HCT116 (cell line): ENCODE measurements at regions not wholly inside any gene's neighbourhood (a gene's known extent, or its start where the extent isn't known, plus 50 kb on each side); places are given as distances from the start of the nearest gene placed in this dataset.

Experiments
- ATAC-seq: fragments of 200-7000 bp; cut with Tn5 transposase; 2 replicates; pipeline ENCODE4 v1.9.1; 2020; ENCODE audit warnings: mild to moderate bottlenecking, moderate library complexity
- BruUV-seq: library from RNA; stranded (reverse); fragments of 400-500 nt; replicated peaks from 2 replicates; lab custom pipeline; 2021; lab: Mats Ljungman, UMichigan
- CTCF ChIA-PET: fragments of 300-600 bp; sonication (Branson Sonifier 250); formaldehyde crosslinking; loops from one replicate; lab custom pipeline; 2021; ENCODE audit warnings: antibody characterized with exemption; lab: Charles Lee
- POLR2A ChIA-PET: fragments of 300-600, 350-600 bp; sonication (Branson Sonifier 250); formaldehyde crosslinking; loops from one replicate; lab custom pipeline; 2021; ENCODE audit warnings: antibody characterized with exemption; lab: Charles Lee
- RAD21 ChIA-PET, 2 experiments: fragments of 300-600 bp; sonication (Branson Sonifier 250); formaldehyde crosslinking; loops; one replicate each; lab custom pipeline; 2023; ENCODE audit warnings: low total read pairs in 2 of 2; ENCODE audit not compliant: uncharacterized antibody in 2 of 2, unreplicated experiment in 2 of 2, low non-redundant PET in 1 of 2; lab: Charles Lee
- DNase-seq: peaks from one replicate; pipeline ENCODE4 v3.0.0-alpha.2; 2010; ENCODE audit warnings: low read depth, low spot score
- H2AFZ ChIP-seq: fragments of 200-600 bp; shearing (Covaris generic), sonication (generic); 2 replicates; pipeline ENCODE4 v1.6.1; 2017; ENCODE audit warnings: low read depth, mixed run types, mixed read lengths, antibody characterized with exemption, low read length; ENCODE audit not compliant: poor library complexity, severe bottlenecking
- H3K27ac ChIP-seq: 2 replicates; pipeline ENCODE4 v1.5.1; 2012; ENCODE audit warnings: low read depth, low read length
- H3K27me3 ChIP-seq: fragments of 200-600 bp; sonication (generic); 2 replicates; pipeline ENCODE4 v1.6.1; 2016; ENCODE audit warnings: mixed run types, low read length, mixed read lengths; ENCODE audit not compliant: insufficient read depth
- H3K36me3 ChIP-seq, 2 experiments: fragments of 200-500 bp in 1 of 2; fragments of 200-600 bp in 1 of 2; sonication (Bioruptor generic) in 1 of 2; sonication (generic) in 1 of 2; 2 replicates each; pipeline versions ENCODE4 v1.5.1 to v1.6.1; 2014 to 2016; ENCODE audit warnings: low read length in 2 of 2, inconsistent platforms in 1 of 2, mixed read lengths in 1 of 2, mixed run types in 1 of 2; ENCODE audit not compliant: insufficient read depth in 2 of 2, control insufficient read depth in 1 of 2
- H3K4me1 ChIP-seq, 2 experiments: fragments of 200-600 bp in 1 of 2; sonication (generic) in 1 of 2; 2 replicates each; pipeline versions ENCODE4 v1.5.1 to v1.6.1; 2012 to 2017; ENCODE audit warnings: low read length in 2 of 2, inconsistent platforms in 1 of 2, mild to moderate bottlenecking in 1 of 2, mixed read lengths in 1 of 2, mixed run types in 1 of 2, moderate library complexity in 1 of 2; ENCODE audit not compliant: insufficient read depth in 2 of 2, control insufficient read depth in 1 of 2
- H3K4me2 ChIP-seq: fragments of 200-600 bp; sonication (generic); 2 replicates; pipeline ENCODE4 v1.6.1; 2017; ENCODE audit warnings: mixed run types, low read length, mixed read lengths
- H3K4me3 ChIP-seq, 2 experiments: fragments of 200-600 bp in 1 of 2; sonication (generic) in 1 of 2; replicated peaks in 1 of 2; 2 replicates each; pipeline ENCODE4 v1.5.1; 2011 to 2016; ENCODE audit warnings: low read length in 2 of 2, control low read depth in 1 of 2, low read depth in 1 of 2, mild to moderate bottlenecking in 1 of 2, mixed read lengths in 1 of 2, mixed run types in 1 of 2
- H3K79me2 ChIP-seq: fragments of 200-600 bp; sonication (generic); 2 replicates; pipeline ENCODE4 v1.6.1; 2017; ENCODE audit warnings: mild to moderate bottlenecking, mixed run types, low read length, moderate library complexity, mixed read lengths; ENCODE audit not compliant: insufficient read depth
- H3K9ac ChIP-seq: fragments of 200-600 bp; sonication (generic); 2 replicates; pipeline ENCODE4 v1.6.1; 2016; ENCODE audit warnings: low read length, mixed read lengths
- H3K9me2 ChIP-seq: fragments of 200-600 bp; sonication (generic), shearing (Covaris generic); 2 replicates; pipeline ENCODE4 v1.6.1; 2017; ENCODE audit warnings: mixed run types, mild to moderate bottlenecking, moderate library complexity; ENCODE audit not compliant: insufficient read depth
- H3K9me3 ChIP-seq, 2 experiments: fragments of 200-500 bp in 1 of 2; fragments of 200-600 bp in 1 of 2; sonication (Bioruptor generic) in 1 of 2; sonication (generic) in 1 of 2; 2 replicates each; pipeline ENCODE4 v1.6.1; 2014 to 2017; ENCODE audit warnings: low read length in 2 of 2, mixed read lengths in 2 of 2, inconsistent platforms in 1 of 2, low read depth in 1 of 2, mild to moderate bottlenecking in 1 of 2, mixed run types in 1 of 2, moderate library complexity in 1 of 2; ENCODE audit not compliant: control insufficient read depth in 1 of 2, insufficient read depth in 1 of 2
- H4K20me1 ChIP-seq: fragments of 200-600 bp; sonication (generic), shearing (Covaris generic); 2 replicates; pipeline ENCODE4 v1.6.1; 2017; ENCODE audit warnings: mixed run types, mild to moderate bottlenecking, moderate library complexity; ENCODE audit not compliant: insufficient read depth
- EGR1 ChIP-seq: IDR thresholded peaks from 2 replicates; pipeline ENCODE4 v1.6.1; 2012; ENCODE audit warnings: low read depth
- EZH2 ChIP-seq: fragments of 200-600 bp; sonication (generic); IDR thresholded peaks from 2 replicates; pipeline ENCODE4 v1.6.1; 2017; ENCODE audit warnings: antibody characterized with exemption, mixed run types
- FOSL1 ChIP-seq: IDR thresholded peaks from 2 replicates; pipeline ENCODE4 v1.6.1; 2012; ENCODE audit warnings: low read depth
- JUND ChIP-seq: IDR thresholded peaks from 2 replicates; pipeline ENCODE4 v1.6.1; 2012
- POLR2AphosphoS5 ChIP-seq: IDR thresholded peaks from 2 replicates; pipeline ENCODE4 v1.6.1; 2011; ENCODE audit warnings: mild to moderate bottlenecking, low read depth, low read length, moderate library complexity
- RAD21 ChIP-seq: IDR thresholded peaks from 2 replicates; pipeline ENCODE4 v1.6.1; 2012; ENCODE audit warnings: low read depth, mild to moderate bottlenecking
- SIN3A ChIP-seq: IDR thresholded peaks from 2 replicates; pipeline ENCODE4 v1.6.1; 2012; ENCODE audit warnings: low read depth
- SRF ChIP-seq: IDR thresholded peaks from 2 replicates; pipeline ENCODE4 v1.6.1; 2012; ENCODE audit warnings: low read depth
- TCF7L2 ChIP-seq: IDR thresholded peaks from 2 replicates; pipeline ENCODE4 v1.7.0; 2011; ENCODE audit warnings: borderline replicate concordance, inconsistent platforms; ENCODE audit not compliant: insufficient read depth, insufficient read length; ENCODE audit errors: extremely low read depth
- YY1 ChIP-seq: IDR thresholded peaks from 2 replicates; pipeline ENCODE4 v1.6.1; 2011; ENCODE audit warnings: low read length, low read depth, moderate library complexity, mild to moderate bottlenecking; ENCODE audit not compliant: insufficient replicate concordance; ENCODE audit errors: extremely low read depth
- ZFX ChIP-seq: fragments of 450-650 bp; IDR thresholded peaks from 2 replicates; pipeline ENCODE4 v1.6.1; 2017
- ZNF274 ChIP-seq: fragments of 200-500 bp; sonication (Bioruptor generic); IDR thresholded peaks from 2 replicates; pipeline ENCODE4 v1.6.1; 2014; ENCODE audit warnings: mild to moderate bottlenecking, low read depth, low read length, inconsistent platforms
- intact Hi-C: fragments of 100-400 bp; cut with micrococcal nuclease; formaldehyde crosslinking; loops from 2 replicates; pipeline ENCODE4 v1.10.0; 2022
- TF ChIP-seq, protein P1 (sequence below): IDR thresholded peaks from 2 replicates; pipeline ENCODE4 v1.6.1; 2012; ENCODE audit warnings: low read depth
- TF ChIP-seq, protein P2 (sequence below): IDR thresholded peaks from 2 replicates; pipeline ENCODE4 v1.6.1; 2012
- TF ChIP-seq, protein P3 (sequence below): IDR thresholded peaks from 2 replicates; pipeline ENCODE4 v1.6.1; 2012
- TF ChIP-seq, protein P4 (sequence below), 3 experiments: fragments of 200-600 bp in 1 of 3; sonication (generic) in 1 of 3; IDR thresholded peaks in 2 of 3; conservative IDR thresholded peaks in 1 of 3; 2 replicates each; pipeline ENCODE4 v1.5.1; 2012 to 2017; ENCODE audit warnings: low read depth in 2 of 3, low read length in 2 of 3, antibody characterized with exemption in 1 of 3, borderline replicate concordance in 1 of 3, control low read depth in 1 of 3, mild to moderate bottlenecking in 1 of 3, mixed read lengths in 1 of 3, mixed run types in 1 of 3, moderate library complexity in 1 of 3; ENCODE audit not compliant: insufficient read depth in 1 of 3

DNA sequence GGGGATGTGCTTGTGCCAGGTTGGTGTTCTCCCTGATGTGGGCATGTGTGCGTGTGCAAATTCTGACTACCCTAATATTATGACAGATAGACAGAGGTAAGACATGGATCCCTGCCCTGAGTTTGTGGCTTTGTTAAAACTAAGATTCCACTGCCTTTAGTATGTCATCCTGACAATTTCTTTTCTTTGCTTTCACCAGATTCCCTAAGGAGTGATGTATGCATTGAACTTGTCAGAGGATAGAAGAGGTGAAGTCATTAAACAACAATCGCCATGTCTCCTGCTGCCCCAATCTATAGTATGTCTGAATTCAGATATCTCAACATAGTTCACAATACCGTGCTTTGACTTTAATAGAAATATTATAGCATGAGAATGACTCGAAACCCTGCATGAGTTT, 137.1 kb upstream of the ELAC2 start:
- ChIA-PET RAD21 (no interaction called here), POLR2A (no interaction called here), CTCF (no interaction called here)
- no peaks in the 10 kb centered on the region for H3K9me2 ChIP-seq
- TF ChIP-seq JUND: no peak
- TF ChIP-seq, protein P1, sequence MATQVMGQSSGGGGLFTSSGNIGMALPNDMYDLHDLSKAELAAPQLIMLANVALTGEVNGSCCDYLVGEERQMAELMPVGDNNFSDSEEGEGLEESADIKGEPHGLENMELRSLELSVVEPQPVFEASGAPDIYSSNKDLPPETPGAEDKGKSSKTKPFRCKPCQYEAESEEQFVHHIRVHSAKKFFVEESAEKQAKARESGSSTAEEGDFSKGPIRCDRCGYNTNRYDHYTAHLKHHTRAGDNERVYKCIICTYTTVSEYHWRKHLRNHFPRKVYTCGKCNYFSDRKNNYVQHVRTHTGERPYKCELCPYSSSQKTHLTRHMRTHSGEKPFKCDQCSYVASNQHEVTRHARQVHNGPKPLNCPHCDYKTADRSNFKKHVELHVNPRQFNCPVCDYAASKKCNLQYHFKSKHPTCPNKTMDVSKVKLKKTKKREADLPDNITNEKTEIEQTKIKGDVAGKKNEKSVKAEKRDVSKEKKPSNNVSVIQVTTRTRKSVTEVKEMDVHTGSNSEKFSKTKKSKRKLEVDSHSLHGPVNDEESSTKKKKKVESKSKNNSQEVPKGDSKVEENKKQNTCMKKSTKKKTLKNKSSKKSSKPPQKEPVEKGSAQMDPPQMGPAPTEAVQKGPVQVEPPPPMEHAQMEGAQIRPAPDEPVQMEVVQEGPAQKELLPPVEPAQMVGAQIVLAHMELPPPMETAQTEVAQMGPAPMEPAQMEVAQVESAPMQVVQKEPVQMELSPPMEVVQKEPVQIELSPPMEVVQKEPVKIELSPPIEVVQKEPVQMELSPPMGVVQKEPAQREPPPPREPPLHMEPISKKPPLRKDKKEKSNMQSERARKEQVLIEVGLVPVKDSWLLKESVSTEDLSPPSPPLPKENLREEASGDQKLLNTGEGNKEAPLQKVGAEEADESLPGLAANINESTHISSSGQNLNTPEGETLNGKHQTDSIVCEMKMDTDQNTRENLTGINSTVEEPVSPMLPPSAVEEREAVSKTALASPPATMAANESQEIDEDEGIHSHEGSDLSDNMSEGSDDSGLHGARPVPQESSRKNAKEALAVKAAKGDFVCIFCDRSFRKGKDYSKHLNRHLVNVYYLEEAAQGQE: no peak
- TF ChIP-seq, protein P2, sequence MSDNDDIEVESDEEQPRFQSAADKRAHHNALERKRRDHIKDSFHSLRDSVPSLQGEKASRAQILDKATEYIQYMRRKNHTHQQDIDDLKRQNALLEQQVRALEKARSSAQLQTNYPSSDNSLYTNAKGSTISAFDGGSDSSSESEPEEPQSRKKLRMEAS: no peak
- no peak for TF ChIP-seq SIN3A
- TF ChIP-seq SRF: no peak
- TF ChIP-seq ZFX: no peak
- no peak for TF ChIP-seq EZH2
- TF ChIP-seq, protein P3, sequence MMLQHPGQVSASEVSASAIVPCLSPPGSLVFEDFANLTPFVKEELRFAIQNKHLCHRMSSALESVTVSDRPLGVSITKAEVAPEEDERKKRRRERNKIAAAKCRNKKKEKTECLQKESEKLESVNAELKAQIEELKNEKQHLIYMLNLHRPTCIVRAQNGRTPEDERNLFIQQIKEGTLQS: no peak
- no peak for TF ChIP-seq YY1
- TF ChIP-seq ZNF274: no peak
- TF ChIP-seq RAD21: no peak
- TF ChIP-seq, protein P4, sequence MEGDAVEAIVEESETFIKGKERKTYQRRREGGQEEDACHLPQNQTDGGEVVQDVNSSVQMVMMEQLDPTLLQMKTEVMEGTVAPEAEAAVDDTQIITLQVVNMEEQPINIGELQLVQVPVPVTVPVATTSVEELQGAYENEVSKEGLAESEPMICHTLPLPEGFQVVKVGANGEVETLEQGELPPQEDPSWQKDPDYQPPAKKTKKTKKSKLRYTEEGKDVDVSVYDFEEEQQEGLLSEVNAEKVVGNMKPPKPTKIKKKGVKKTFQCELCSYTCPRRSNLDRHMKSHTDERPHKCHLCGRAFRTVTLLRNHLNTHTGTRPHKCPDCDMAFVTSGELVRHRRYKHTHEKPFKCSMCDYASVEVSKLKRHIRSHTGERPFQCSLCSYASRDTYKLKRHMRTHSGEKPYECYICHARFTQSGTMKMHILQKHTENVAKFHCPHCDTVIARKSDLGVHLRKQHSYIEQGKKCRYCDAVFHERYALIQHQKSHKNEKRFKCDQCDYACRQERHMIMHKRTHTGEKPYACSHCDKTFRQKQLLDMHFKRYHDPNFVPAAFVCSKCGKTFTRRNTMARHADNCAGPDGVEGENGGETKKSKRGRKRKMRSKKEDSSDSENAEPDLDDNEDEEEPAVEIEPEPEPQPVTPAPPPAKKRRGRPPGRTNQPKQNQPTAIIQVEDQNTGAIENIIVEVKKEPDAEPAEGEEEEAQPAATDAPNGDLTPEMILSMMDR (IDR thresholded peaks at IDR 0.05 in 2 of 3, conservative IDR thresholded peaks at IDR 0.05 in 1 of 3; ENCODE audit: borderline replicate concordance in 1 of 3, insufficient read depth in 1 of 3, low read depth in 2 of 3, low read length in 2 of 3): no peak
- TF ChIP-seq FOSL1: no peak
- no peak for TF ChIP-seq EGR1
- no peak for TF ChIP-seq POLR2AphosphoS5
- TF ChIP-seq TCF7L2: no peak
- H2AFZ ChIP-seq: no peak overlapping the region
- H3K9ac ChIP-seq: no peak overlapping the region
- ATAC-seq (no peak), DNase-seq (no peak)
- no peaks in the 10 kb centered on the region for H4K20me1 ChIP-seq
- no peaks in the 10 kb centered on the region for H3K36me3 ChIP-seq
- H3K27ac ChIP-seq: no peak overlapping the region
- 0 out of 2 replicates have a peak, but pooled peaks cover 5% of the 10 kb centered on the region for H3K27me3 ChIP-seq
- no peak overlapping the region for H3K4me2 ChIP-seq
- H3K4me3 ChIP-seq: no peak overlapping the region
- no TSS peak for BruUV-seq
- intact Hi-C loops: no loop called here
- no peaks in the 10 kb centered on the region for H3K79me2 ChIP-seq
- no peaks in the 10 kb centered on the region for H3K9me3 ChIP-seq
- no peaks in the 10 kb centered on the region for H3K4me1 ChIP-seq
